Sigmoid colon (tissue), 6 donors: ENCODE measurements at regions not wholly inside any gene's neighbourhood (a gene's known extent, or its start where the extent isn't known, plus 50 kb on each side); places are given as distances from the start of the nearest gene placed in this dataset.

Experiments used
- DNase-seq: peaks from one replicate; pipeline ENCODE4 v3.0.0-alpha.2; 2019
- H3K27ac ChIP-seq, 4 donors: fragments of 200-600 bp; sonication (generic); one replicate each; pipeline ENCODE4 v1.5.1; 2016 to 2019; ENCODE audit warnings: mild to moderate bottlenecking in 1 of 4
- H3K27me3 ChIP-seq, 3 donors: fragments of 200-600 bp; sonication (generic); one replicate each; pipeline ENCODE4 v1.5.1; 2019; ENCODE audit warnings: mild to moderate bottlenecking in 1 of 3
- H3K36me3 ChIP-seq, 4 donors: fragments of 200-600 bp; sonication (generic); one replicate each; pipeline ENCODE4 v1.5.1; 2016 to 2019
- H3K4me1 ChIP-seq, 4 donors: fragments of 200-600 bp; sonication (generic); one replicate each; pipeline ENCODE4 v1.5.1; 2017 to 2019
- H3K4me3 ChIP-seq, 4 donors: fragments of 200-600 bp; sonication (generic); one replicate each; pipeline ENCODE4 v1.5.1; 2017 to 2019; ENCODE audit warnings: mild to moderate bottlenecking in 2 of 4, moderate library complexity in 1 of 4
- H3K9me3 ChIP-seq, 4 donors: fragments of 200-600 bp in 3 of 4; sonication (generic) in 3 of 4; one replicate each; pipeline versions ENCODE4 v1.5.1 to v1.6.1; 2013 to 2019
- CTCF ChIP-seq, 4 experiments: fragments of 450-650 bp in 3 of 4; fragments of 200-600 bp in 1 of 4; IDR thresholded peaks; one replicate each; pipeline ENCODE4 v1.5.1; 2016 to 2019; ENCODE audit warnings: antibody characterized with exemption in 4 of 4, mild to moderate bottlenecking in 3 of 4, moderate library complexity in 2 of 4
- EP300 ChIP-seq, 4 donors: sonication (generic); formaldehyde crosslinking; IDR thresholded peaks; one replicate each; pipeline ENCODE4 v1.6.1; 2017; ENCODE audit warnings: antibody characterized with exemption in 4 of 4
- POLR2A ChIP-seq, 2 donors: fragments of 450-650 bp; IDR thresholded peaks; one replicate each; pipeline ENCODE4 v1.6.1; 2016; ENCODE audit warnings: antibody characterized with exemption in 2 of 2, mild to moderate bottlenecking in 2 of 2, moderate library complexity in 2 of 2
- POLR2AphosphoS5 ChIP-seq, 4 donors: sonication (generic); formaldehyde crosslinking; IDR thresholded peaks; one replicate each; pipeline ENCODE4 v1.6.1; 2017; ENCODE audit warnings: antibody characterized with exemption in 4 of 4
- WGBS, 2 donors: extraction: QIAGEN DNeasy Blood & Tissue Kit; methylation state at CpG; one replicate each; pipeline ENCODE4 v1.1.7; 2013; 5-methylcytosine and 5-hydroxymethylcytosine counted together
- intact Hi-C: fragments of 100-400 bp; cut with DNase I; formaldehyde crosslinking; loops from one replicate; pipeline ENCODE4 v1.15.1; 2023
- donor health status: healthy with polysubstance abuse.
- donor health status: healthy.

GRCh38 chr15:57849317-57849716, 142.8 kb downstream of the POLR2M start:
- DNase-seq = no peak
- no peaks in the 10 kb centered on the region for H3K27me3 ChIP-seq
- H3K4me1 ChIP-seq = no peaks in the 10 kb centered on the region
- no peak overlapping the region for H3K4me3 ChIP-seq
- H3K9me3 ChIP-seq = peaks cover 0 to 1% (median 0%) of the 10 kb centered on the region in 4 donors
- no peaks in the 10 kb centered on the region for H3K36me3 ChIP-seq
- intact Hi-C loops = no loop called here
- WGBS, 2 donors = 78 to 81% methylated on average over 5 of the region's 5 CpGs
- TF ChIP-seq EP300 (IDR thresholded peaks at IDR 0.05) (no peak), POLR2A (IDR thresholded peaks at IDR 0.05) (no peak), POLR2AphosphoS5 (IDR thresholded peaks at IDR 0.05) (no peak), CTCF (IDR thresholded peaks at IDR 0.05) (no peak)
- H3K27ac ChIP-seq = no peak overlapping the region

GRCh38 chr15:57854531-57854930, 148.0 kb downstream of the POLR2M start:
- H3K9me3 ChIP-seq = peaks cover 0 to 1% (median 0%) of the 10 kb centered on the region in 4 donors
- TF ChIP-seq EP300 (IDR thresholded peaks at IDR 0.05) = no peak
- TF ChIP-seq POLR2AphosphoS5 (IDR thresholded peaks at IDR 0.05) = no peak
- TF ChIP-seq CTCF (IDR thresholded peaks at IDR 0.05) = no peak
- TF ChIP-seq POLR2A (IDR thresholded peaks at IDR 0.05) = no peak
- H3K4me1 ChIP-seq = no peaks in the 10 kb centered on the region
- H3K27ac ChIP-seq = no peak overlapping the region
- H3K36me3 ChIP-seq = no peaks in the 10 kb centered on the region
- intact Hi-C loops = no loop called here
- no peak overlapping the region for H3K4me3 ChIP-seq
- no peak for DNase-seq
- H3K27me3 ChIP-seq = no peaks in the 10 kb centered on the region

GRCh38 chr15:57857871-57858270, 151.4 kb downstream of the POLR2M start:
- H3K36me3 ChIP-seq = no peaks in the 10 kb centered on the region
- no peaks in the 10 kb centered on the region for H3K27me3 ChIP-seq
- WGBS, 2 donors = 91% methylated on average over 1 of the region's 1 CpG
- no peak overlapping the region for H3K4me3 ChIP-seq
- peaks cover 0 to 10% (median 4%) of the 10 kb centered on the region in 4 donors for H3K4me1 ChIP-seq
- no peak overlapping the region for H3K27ac ChIP-seq
- intact Hi-C loops = no loop called here
- no peak for DNase-seq
- peaks cover 0 to 1% (median 0%) of the 10 kb centered on the region in 4 donors for H3K9me3 ChIP-seq
- TF ChIP-seq POLR2AphosphoS5 (IDR thresholded peaks at IDR 0.05) = no peak

- Histone ChIP-seq H3K9me3 (no peaks in the 10 kb centered on the region), H3K27me3 (no peaks in the 10 kb centered on the region), H3K36me3 (no peaks in the 10 kb centered on the region), H3K4me3 (no peak overlapping the region), H3K27ac (no peak overlapping the region), H3K4me1 (peaks cover 0 to 10% (median 4%) of the 10 kb centered on the region in 4 donors)
- DNase-seq = no peak
- TF ChIP-seq EP300 (IDR thresholded peaks at IDR 0.05) = no peak
- WGBS, 2 donors = 87 to 90% methylated on average over 2 of the region's 2 CpGs
- intact Hi-C loops = no loop called here
Observed at GRCh38 chr15:57859130-57859685, 152.7 kb downstream of the POLR2M start.

- H3K27ac ChIP-seq = peak overlapping the region in 2 of 4 donors; percentile 25 to 55
- no peak overlapping the region for H3K4me3 ChIP-seq
- DNase-seq = no peak
- TF ChIP-seq POLR2A (IDR thresholded peaks at IDR 0.05) = no peak
- TF ChIP-seq POLR2AphosphoS5 (IDR thresholded peaks at IDR 0.05) = no peak
- no peak for TF ChIP-seq EP300 (IDR thresholded peaks at IDR 0.05)
- TF ChIP-seq CTCF (IDR thresholded peaks at IDR 0.05) = peak; percentile 32 to 85 (median 78)
- no peaks in the 10 kb centered on the region for H3K27me3 ChIP-seq
- peaks cover 0 to 10% (median 4%) of the 10 kb centered on the region in 4 donors for H3K4me1 ChIP-seq
- H3K36me3 ChIP-seq = no peaks in the 10 kb centered on the region
- no peaks in the 10 kb centered on the region for H3K9me3 ChIP-seq
- WGBS, 2 donors = 8 to 19% methylated on average over 6 of the region's 6 CpGs
- intact Hi-C loops = loop anchor here (2.0 to 5.0 kb wide), 3 partner anchors 108 to 300 kb away; no protein-coding TSS in a partner anchor
Observed at GRCh38 chr15:57861034-57861638, 154.6 kb downstream of the POLR2M start.
